ENCODE measurements at regions not wholly inside any gene's neighbourhood (a gene's known extent, or its start where the extent isn't known, plus 50 kb on each side); places are given as distances from the start of the nearest gene placed in this dataset.

DNA sequence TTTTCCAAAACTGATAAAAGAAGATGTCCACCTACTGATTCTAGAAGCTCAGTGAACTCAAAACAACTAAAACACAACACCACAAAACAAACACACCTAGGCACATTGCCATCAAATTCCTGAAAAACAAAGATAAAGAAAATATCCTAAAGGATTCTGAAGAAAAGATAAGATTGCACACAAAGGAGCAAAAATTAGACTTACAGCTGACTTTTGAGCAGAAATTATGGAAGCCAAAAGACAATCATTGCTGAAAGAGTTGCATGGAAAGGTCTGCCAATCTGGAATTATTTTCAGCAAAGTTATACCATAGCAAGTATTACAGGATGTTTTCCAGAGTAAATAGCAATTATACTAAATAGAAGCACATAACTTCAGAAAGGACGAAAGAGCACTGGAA, 128.2 kb upstream of the IRX2 start:
- Mint-ChIP-seq H3K36me3 (no peaks in the 10 kb centered on the region), H3K27me3 (no peaks in the 10 kb centered on the region), H3K4me1 (no peaks in the 10 kb centered on the region), H3K4me3 (no peak overlapping the region), H3K27ac (no peak overlapping the region), H3K9me3 (peaks cover 11 to 40% (median 20%) of the 10 kb centered on the region in 5 donors)
- H3K9me3 ChIP-seq (ENCODE audit: low read length) = no peaks in the 10 kb centered on the region
- ChIA-PET CTCF (no interaction called here), POLR2A (no interaction called here)
- DNase-seq = no peak
- no peaks in the 10 kb centered on the region for H3K27me3 ChIP-seq (ENCODE audit: insufficient read depth, low read length, poor library complexity, severe bottlenecking)
- H3K27ac ChIP-seq (ENCODE audit: low read depth, low read length) = no peak overlapping the region
- no peaks in the 10 kb centered on the region for H3K4me1 ChIP-seq (ENCODE audit: insufficient read depth, low read length)
- no peaks in the 10 kb centered on the region for H3K36me3 ChIP-seq (ENCODE audit: insufficient read depth, low read length)
- H3K4me3 ChIP-seq (ENCODE audit: low read length) = no peak overlapping the region

DNA sequence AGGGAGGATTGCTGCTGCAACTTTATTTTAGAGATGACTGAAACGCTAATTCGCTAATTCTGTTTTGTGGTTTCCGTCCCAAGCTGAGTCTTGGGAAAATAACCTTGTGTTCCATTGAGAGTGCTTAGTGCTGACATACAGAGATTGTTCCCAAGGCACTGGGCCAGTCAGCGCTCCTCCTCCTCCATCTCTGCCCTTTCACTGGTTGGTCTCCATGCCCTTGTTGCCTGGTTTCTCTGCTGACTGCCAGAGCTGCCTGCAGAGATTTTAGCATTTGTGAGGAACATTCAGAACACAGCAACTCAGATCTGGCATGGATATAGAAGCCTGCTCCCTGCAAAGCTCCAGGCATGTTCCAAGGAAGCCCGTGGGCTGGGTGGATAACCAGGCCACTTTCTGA, 126.0 kb upstream of the IRX2 start:
- Mint-ChIP-seq H3K9me3 (peaks cover 8 to 32% (median 20%) of the 10 kb centered on the region in 5 donors), H3K27me3 (no peaks in the 10 kb centered on the region), H3K27ac (no peak overlapping the region), H3K4me3 (no peak overlapping the region), H3K4me1 (no peaks in the 10 kb centered on the region), H3K36me3 (no peaks in the 10 kb centered on the region)
- no peaks in the 10 kb centered on the region for H3K36me3 ChIP-seq (ENCODE audit: insufficient read depth, low read length)
- no peaks in the 10 kb centered on the region for H3K4me1 ChIP-seq (ENCODE audit: insufficient read depth, low read length)
- no peak overlapping the region for H3K27ac ChIP-seq (ENCODE audit: low read depth, low read length)
- no peaks in the 10 kb centered on the region for H3K27me3 ChIP-seq (ENCODE audit: insufficient read depth, low read length, poor library complexity, severe bottlenecking)
- ChIA-PET CTCF (no interaction called here), POLR2A (no interaction called here)
- no peaks in the 10 kb centered on the region for H3K9me3 ChIP-seq (ENCODE audit: low read length)
- DNase-seq = no peak
- no peak overlapping the region for H3K4me3 ChIP-seq (ENCODE audit: low read length)

DNA sequence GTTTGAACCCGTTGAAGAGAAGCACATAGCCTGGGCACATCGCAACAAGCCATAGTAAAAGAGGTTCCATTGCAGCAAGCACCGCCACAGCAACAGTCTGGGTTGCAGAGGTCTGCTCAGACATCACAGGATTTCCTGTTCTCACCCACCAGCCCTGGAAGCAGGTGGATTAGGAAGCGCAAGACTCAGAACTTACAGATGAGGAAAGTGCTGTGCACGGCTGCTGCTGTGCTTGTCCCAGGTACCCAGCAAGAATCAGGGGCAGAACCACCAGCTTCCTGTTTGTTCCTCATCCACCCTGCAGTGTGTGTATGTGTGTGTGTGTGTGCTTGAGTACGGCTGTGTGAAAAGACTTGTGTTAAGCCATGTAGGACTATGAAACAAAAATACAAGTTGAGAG, 124.7 kb upstream of the IRX2 start:
- DNase-seq = no peak
- Histone ChIP-seq H3K27ac (ENCODE audit: low read depth, low read length) (no peak overlapping the region), H3K27me3 (ENCODE audit: insufficient read depth, low read length, poor library complexity, severe bottlenecking) (no peaks in the 10 kb centered on the region), H3K9me3 (ENCODE audit: low read length) (no peaks in the 10 kb centered on the region), H3K4me1 (ENCODE audit: insufficient read depth, low read length) (no peaks in the 10 kb centered on the region), H3K36me3 (ENCODE audit: insufficient read depth, low read length) (no peaks in the 10 kb centered on the region), H3K4me3 (ENCODE audit: low read length) (no peak overlapping the region)
- ChIA-PET POLR2A (no interaction called here), CTCF (no interaction called here)
- Mint-ChIP-seq H3K36me3 (no peaks in the 10 kb centered on the region), H3K27ac (no peak overlapping the region), H3K27me3 (no peaks in the 10 kb centered on the region), H3K4me3 (no peak overlapping the region), H3K9me3 (peaks cover 8 to 31% (median 20%) of the 10 kb centered on the region in 5 donors), H3K4me1 (no peaks in the 10 kb centered on the region)

DNA sequence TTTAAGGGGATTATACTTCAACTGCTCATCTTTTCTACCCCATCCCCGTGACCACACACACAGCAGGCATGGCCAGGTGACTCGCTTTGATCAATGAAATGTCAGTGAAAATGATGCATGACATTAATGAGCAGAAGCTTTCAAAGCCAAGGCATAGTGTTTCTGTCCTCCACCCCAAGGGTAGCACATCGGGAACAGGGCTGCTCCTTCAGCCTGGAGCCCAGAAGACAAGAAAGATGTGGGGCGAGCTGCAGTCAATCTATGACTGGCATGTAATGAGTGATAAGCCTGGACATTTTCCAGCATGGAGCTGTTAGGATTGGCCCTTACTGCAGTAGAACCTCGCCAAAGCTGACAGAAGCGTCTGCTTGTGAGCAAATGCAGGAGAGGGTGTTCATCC, 122.6 kb upstream of the IRX2 start:
- H3K27me3 ChIP-seq (ENCODE audit: insufficient read depth, low read length, poor library complexity, severe bottlenecking) = no peaks in the 10 kb centered on the region
- POLR2A ChIA-PET = no interaction called here
- H3K36me3 Mint-ChIP-seq = no peaks in the 10 kb centered on the region
- H3K9me3 ChIP-seq (ENCODE audit: low read length) = no peaks in the 10 kb centered on the region
- no peak for DNase-seq
- peaks cover 0 to 14% (median 12%) of the 10 kb centered on the region in 5 donors for H3K9me3 Mint-ChIP-seq
- H3K4me1 ChIP-seq (ENCODE audit: insufficient read depth, low read length) = no peaks in the 10 kb centered on the region
- no peak overlapping the region for H3K27ac ChIP-seq (ENCODE audit: low read depth, low read length)
- H3K4me3 Mint-ChIP-seq = no peak overlapping the region
- no peaks in the 10 kb centered on the region for H3K36me3 ChIP-seq (ENCODE audit: insufficient read depth, low read length)
- H3K27ac Mint-ChIP-seq = no peak overlapping the region
- CTCF ChIA-PET = no interaction called here
- no peak overlapping the region for H3K4me3 ChIP-seq (ENCODE audit: low read length)
- peaks cover 0 to 2% of the 10 kb centered on the region in 2 donors for H3K27me3 Mint-ChIP-seq
- no peaks in the 10 kb centered on the region for H3K4me1 Mint-ChIP-seq

DNA sequence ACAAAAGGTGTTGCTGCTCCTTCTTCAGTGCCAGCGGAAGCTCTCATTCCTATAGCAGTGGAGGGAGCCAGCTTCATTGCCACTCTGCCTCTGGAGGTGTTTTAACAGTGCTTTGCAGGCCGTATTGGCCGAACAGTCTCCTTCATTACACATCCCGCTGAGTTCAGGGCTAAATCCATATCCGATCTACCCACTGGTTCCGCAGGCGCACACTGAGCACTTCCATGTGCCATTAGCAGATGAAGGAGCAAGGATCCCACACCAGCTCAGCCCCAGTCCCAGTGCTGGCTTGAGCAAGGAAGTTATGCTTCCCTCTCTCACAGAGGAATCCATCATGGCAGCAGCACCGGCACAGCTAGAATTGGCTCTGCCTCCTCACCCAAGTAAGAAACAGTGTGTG, 121.2 kb upstream of the IRX2 start:
- no peaks in the 10 kb centered on the region for H3K36me3 ChIP-seq (ENCODE audit: insufficient read depth, low read length)
- ChIA-PET CTCF (no interaction called here), POLR2A (no interaction called here)
- H3K4me3 ChIP-seq (ENCODE audit: low read length) = no peak overlapping the region
- H3K27ac Mint-ChIP-seq = no peak overlapping the region
- peaks cover 0 to 7% (median 1%) of the 10 kb centered on the region in 5 donors for H3K9me3 Mint-ChIP-seq
- H3K27me3 ChIP-seq (ENCODE audit: insufficient read depth, low read length, poor library complexity, severe bottlenecking) = no peaks in the 10 kb centered on the region
- no peaks in the 10 kb centered on the region for H3K9me3 ChIP-seq (ENCODE audit: low read length)
- no peak for DNase-seq
- no peaks in the 10 kb centered on the region for H3K36me3 Mint-ChIP-seq
- H3K4me3 Mint-ChIP-seq = no peak overlapping the region
- no peaks in the 10 kb centered on the region for H3K4me1 ChIP-seq (ENCODE audit: insufficient read depth, low read length)
- H3K27ac ChIP-seq (ENCODE audit: low read depth, low read length) = no peak overlapping the region
- H3K4me1 Mint-ChIP-seq = no peaks in the 10 kb centered on the region
- peaks cover 0 to 2% of the 10 kb centered on the region in 2 donors for H3K27me3 Mint-ChIP-seq

DNA sequence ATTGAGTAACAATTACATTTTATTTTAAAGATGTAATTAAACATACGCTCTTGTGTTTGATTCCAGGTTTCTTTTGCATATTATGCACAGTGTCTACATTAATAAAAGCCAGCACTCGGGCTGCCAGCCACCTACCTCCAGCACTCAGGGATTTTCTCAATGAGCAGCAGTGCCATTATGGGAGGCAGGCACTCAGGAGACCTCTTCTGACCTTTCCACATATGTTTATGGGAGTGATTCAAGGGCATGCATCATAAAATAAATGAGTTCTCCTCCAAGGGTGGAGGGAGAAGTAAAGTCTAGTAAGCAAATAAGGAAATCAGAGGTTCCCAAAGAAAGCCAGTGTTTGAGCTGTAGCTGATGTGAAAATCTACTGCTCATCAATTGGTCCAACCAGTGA, 119.8 kb upstream of the IRX2 start:
- H3K9me3 ChIP-seq (ENCODE audit: low read length) = no peaks in the 10 kb centered on the region
- peaks cover 0 to 4% (median 0%) of the 10 kb centered on the region in 5 donors for H3K9me3 Mint-ChIP-seq
- no peaks in the 10 kb centered on the region for H3K36me3 Mint-ChIP-seq
- no peak overlapping the region for H3K4me3 Mint-ChIP-seq
- ChIA-PET CTCF (no interaction called here), POLR2A (no interaction called here)
- no peaks in the 10 kb centered on the region for H3K36me3 ChIP-seq (ENCODE audit: insufficient read depth, low read length)
- H3K4me1 Mint-ChIP-seq = no peaks in the 10 kb centered on the region
- no peak overlapping the region for H3K27ac Mint-ChIP-seq
- no peak overlapping the region for H3K4me3 ChIP-seq (ENCODE audit: low read length)
- DNase-seq = no peak
- no peaks in the 10 kb centered on the region for H3K4me1 ChIP-seq (ENCODE audit: insufficient read depth, low read length)
- H3K27ac ChIP-seq (ENCODE audit: low read depth, low read length) = no peak overlapping the region
- peaks cover 0 to 2% of the 10 kb centered on the region in 2 donors for H3K27me3 Mint-ChIP-seq
- no peaks in the 10 kb centered on the region for H3K27me3 ChIP-seq (ENCODE audit: insufficient read depth, low read length, poor library complexity, severe bottlenecking)

DNA sequence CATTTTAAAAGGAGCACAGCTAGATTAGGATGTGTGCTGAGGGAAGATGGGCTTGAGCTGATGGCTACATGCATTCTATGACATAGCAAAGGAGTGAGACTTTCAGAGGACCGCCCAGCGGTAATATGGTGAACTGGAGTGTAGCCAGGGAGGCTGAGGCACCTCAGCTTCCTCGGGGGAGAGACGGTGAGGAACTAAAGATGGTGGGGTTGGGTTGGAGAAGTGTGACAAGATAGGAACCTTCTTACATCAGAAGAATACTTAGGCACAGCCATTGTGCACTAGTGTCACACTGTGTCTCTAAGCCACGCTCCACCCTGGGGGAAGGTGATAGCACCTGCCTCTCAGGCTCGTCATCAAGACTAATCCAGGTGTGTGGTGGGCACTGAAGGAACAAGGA, 118.0 kb upstream of the IRX2 start:
- POLR2A ChIA-PET = no interaction called here

DNA sequence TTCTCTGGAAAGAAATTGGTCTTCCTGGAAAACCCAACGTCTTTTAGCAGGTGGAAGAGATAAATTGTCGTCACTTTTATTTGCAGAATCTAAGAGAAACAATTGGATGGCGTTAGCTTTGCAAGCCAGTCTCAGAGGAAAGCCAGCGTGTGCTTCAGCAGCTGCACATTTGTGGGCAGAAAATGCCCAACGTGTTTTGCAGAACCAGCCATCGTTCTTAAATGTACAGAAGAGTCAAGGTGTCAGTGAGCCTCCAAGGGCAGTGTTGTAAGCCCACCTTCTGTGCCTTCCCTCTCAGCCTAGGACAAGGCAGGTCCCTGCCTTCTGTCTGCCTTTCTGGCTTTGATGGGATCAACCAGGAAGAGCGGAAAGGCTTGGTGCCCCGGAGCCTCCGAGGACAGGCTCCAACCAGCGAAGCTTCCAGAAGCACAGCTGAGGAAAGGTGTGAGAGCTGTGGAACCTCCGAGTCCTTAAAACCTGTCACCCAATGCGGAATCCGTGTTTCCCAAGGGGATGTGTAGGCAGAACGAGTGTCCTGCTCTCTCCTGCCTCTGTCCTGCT, 116.0 kb upstream of the IRX2 start:
- CTCF ChIA-PET = no interaction called here
- no peak overlapping the region for H3K4me3 Mint-ChIP-seq
- H3K9me3 Mint-ChIP-seq = peaks cover 0 to 8% (median 0%) of the 10 kb centered on the region in 5 donors
- Histone ChIP-seq H3K4me3 (ENCODE audit: low read length) (no peak overlapping the region), H3K9me3 (ENCODE audit: low read length) (no peaks in the 10 kb centered on the region), H3K36me3 (ENCODE audit: insufficient read depth, low read length) (no peaks in the 10 kb centered on the region), H3K4me1 (ENCODE audit: insufficient read depth, low read length) (no peaks in the 10 kb centered on the region), H3K27me3 (ENCODE audit: insufficient read depth, low read length, poor library complexity, severe bottlenecking) (no peaks in the 10 kb centered on the region), H3K27ac (ENCODE audit: low read depth, low read length) (no peak overlapping the region)
- no peaks in the 10 kb centered on the region for H3K36me3 Mint-ChIP-seq
- POLR2A ChIA-PET = no interaction called here
- DNase-seq = no peak
- no peak overlapping the region for H3K27ac Mint-ChIP-seq
- H3K27me3 Mint-ChIP-seq = peaks cover 0 to 2% of the 10 kb centered on the region in 2 donors
- no peaks in the 10 kb centered on the region for H3K4me1 Mint-ChIP-seq

More for the DNA sequence above, 118.0 kb upstream of the IRX2 start:
- Histone ChIP-seq H3K4me1 (ENCODE audit: insufficient read depth, low read length) (no peaks in the 10 kb centered on the region), H3K27me3 (ENCODE audit: insufficient read depth, low read length, poor library complexity, severe bottlenecking) (no peaks in the 10 kb centered on the region), H3K27ac (ENCODE audit: low read depth, low read length) (no peak overlapping the region), H3K4me3 (ENCODE audit: low read length) (no peak overlapping the region), H3K9me3 (ENCODE audit: low read length) (no peaks in the 10 kb centered on the region), H3K36me3 (ENCODE audit: insufficient read depth, low read length) (no peaks in the 10 kb centered on the region)
- no peaks in the 10 kb centered on the region for H3K4me1 Mint-ChIP-seq
- no peak overlapping the region for H3K4me3 Mint-ChIP-seq
- H3K27me3 Mint-ChIP-seq = peaks cover 0 to 2% of the 10 kb centered on the region in 2 donors
- CTCF ChIA-PET = no interaction called here
- H3K9me3 Mint-ChIP-seq = peaks cover 0 to 8% (median 0%) of the 10 kb centered on the region in 5 donors
- H3K36me3 Mint-ChIP-seq = no peaks in the 10 kb centered on the region
- DNase-seq = no peak
- H3K27ac Mint-ChIP-seq = peak overlapping the region in 1 of 8 donors; percentile 69

Data from CD8-positive, alpha-beta memory T cell (primary cell).